IPS-NIHi7 (cell line): ENCODE measurements at regions not wholly inside any gene's neighbourhood (a gene's known extent, or its start where the extent isn't known, plus 50 kb on each side); places are given as distances from the start of the nearest gene placed in this dataset.

ENCODE experiments used
- DNase-seq: peaks from one replicate; pipeline ENCODE4 v3.0.0; 2012; ENCODE audit warnings: mixed read lengths; ENCODE audit errors: extremely low spot score

- no peak for DNase-seq
Measured at GRCh38 chr3:70561796-70562195, 249.4 kb upstream of the MDFIC2 start.

- DNase-seq, result no peak
Measured at GRCh38 chr3:70558956-70559355, 246.5 kb upstream of the MDFIC2 start.

- DNase-seq, result no peak
Measured at GRCh38 chr3:70557976-70558375, 245.5 kb upstream of the MDFIC2 start.

- no peak for DNase-seq
Measured at GRCh38 chr3:70556056-70556455, 243.6 kb upstream of the MDFIC2 start.

- no peak for DNase-seq
Measured at GRCh38 chr3:70554170-70554569, 241.7 kb upstream of the MDFIC2 start.

- no peak for DNase-seq
Measured at GRCh38 chr3:70550723-70551319, 238.4 kb upstream of the MDFIC2 start.

- DNase-seq, result no peak
Measured at GRCh38 chr3:70546679-70547078, 234.2 kb upstream of the MDFIC2 start.

- no peak for DNase-seq
Measured at GRCh38 chr3:70543493-70543892, 231.1 kb upstream of the MDFIC2 start.

- DNase-seq, result no peak
Measured at GRCh38 chr3:70539908-70540307, 227.5 kb upstream of the MDFIC2 start.

- peak; percentile 31 for DNase-seq
Measured at GRCh38 chr3:70532806-70533205, 220.4 kb upstream of the MDFIC2 start.

- DNase-seq, result peak; percentile 12
Measured at GRCh38 chr3:70531838-70532489, 219.5 kb upstream of the MDFIC2 start.

GRCh38 chr3:70531063-70531657 lies 218.7 kb upstream of the MDFIC2 start:
- DNase-seq, result no peak

GRCh38 chr3:70530626-70531025 lies 218.2 kb upstream of the MDFIC2 start:
- no peak for DNase-seq

GRCh38 chr3:70527026-70527425 lies 214.6 kb upstream of the MDFIC2 start:
- DNase-seq, result no peak

- no peak for DNase-seq
Measured at GRCh38 chr3:70519913-70520659, 207.6 kb upstream of the MDFIC2 start.

GRCh38 chr3:70519026-70519425 lies 206.6 kb upstream of the MDFIC2 start:
- no peak for DNase-seq

GRCh38 chr3:70518356-70518755 lies 205.9 kb upstream of the MDFIC2 start:
- no peak for DNase-seq

GRCh38 chr3:70517124-70517890 lies 204.9 kb upstream of the MDFIC2 start:
- DNase-seq, result no peak

- no peak for DNase-seq
Measured at GRCh38 chr3:70516076-70516475, 203.6 kb upstream of the MDFIC2 start.

GRCh38 chr3:70507486-70507885 lies 195.0 kb upstream of the MDFIC2 start:
- no peak for DNase-seq

- no peak for DNase-seq
Measured at GRCh38 chr3:70506775-70507174, 194.3 kb upstream of the MDFIC2 start.

GRCh38 chr3:70501561-70501960 lies 189.1 kb upstream of the MDFIC2 start:
- no peak for DNase-seq
